ENCODE measurements at regions not wholly inside any gene's neighbourhood (a gene's known extent, or its start where the extent isn't known, plus 50 kb on each side); places are given as distances from the start of the nearest gene placed in this dataset.

DNA sequence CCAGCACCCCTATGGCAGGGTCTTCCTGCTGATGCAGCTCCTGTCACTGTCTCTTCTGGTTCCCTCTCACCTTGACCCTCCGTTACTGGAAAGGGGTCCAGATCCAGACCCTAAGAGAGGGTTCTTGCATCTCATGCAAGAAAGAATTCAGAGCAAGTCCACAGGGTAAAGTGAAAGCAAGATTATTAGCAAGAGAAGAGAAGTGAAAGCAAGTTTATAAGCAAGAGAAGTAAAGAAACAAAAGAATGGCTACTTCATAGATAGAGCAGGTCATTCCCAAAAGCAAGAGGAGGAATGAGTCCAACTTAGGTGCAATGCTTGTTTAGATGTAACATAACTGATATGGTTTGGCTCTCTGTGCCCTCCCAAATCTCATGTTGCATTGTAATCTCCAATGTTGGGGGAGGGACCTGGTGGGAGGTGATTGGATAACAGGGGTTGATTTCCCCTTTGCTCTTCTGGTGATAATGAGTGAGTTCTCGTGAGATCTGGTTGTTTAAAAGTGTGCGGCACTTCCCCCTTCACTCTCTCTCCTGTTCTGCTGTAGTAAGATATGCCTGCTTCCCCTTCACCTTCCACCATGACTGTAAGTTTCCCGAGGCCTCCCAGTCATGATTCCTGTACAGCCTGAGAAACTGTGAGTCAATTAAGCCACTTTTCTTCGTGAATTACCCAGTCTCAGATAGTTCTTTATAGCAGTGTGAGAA, 183.3 kb downstream of the MED10 start:
- Histone ChIP-seq H3K27ac (no peak overlapping the region), H3K4me3 (no peak overlapping the region), H3K27me3 (no peaks in the 10 kb centered on the region), H3K36me3 (no peaks in the 10 kb centered on the region), H3K4me1 (no peaks in the 10 kb centered on the region), H3K9me3 (no peaks in the 10 kb centered on the region)
- no peak for DNase-seq
- TF ChIP-seq POLR2AphosphoS5 (IDR thresholded peaks at IDR 0.05) (no peak), EP300 (IDR thresholded peaks at IDR 0.05) (no peak), POLR2A (IDR thresholded peaks at IDR 0.05) (no peak)
- TF ChIP-seq, protein P1, sequence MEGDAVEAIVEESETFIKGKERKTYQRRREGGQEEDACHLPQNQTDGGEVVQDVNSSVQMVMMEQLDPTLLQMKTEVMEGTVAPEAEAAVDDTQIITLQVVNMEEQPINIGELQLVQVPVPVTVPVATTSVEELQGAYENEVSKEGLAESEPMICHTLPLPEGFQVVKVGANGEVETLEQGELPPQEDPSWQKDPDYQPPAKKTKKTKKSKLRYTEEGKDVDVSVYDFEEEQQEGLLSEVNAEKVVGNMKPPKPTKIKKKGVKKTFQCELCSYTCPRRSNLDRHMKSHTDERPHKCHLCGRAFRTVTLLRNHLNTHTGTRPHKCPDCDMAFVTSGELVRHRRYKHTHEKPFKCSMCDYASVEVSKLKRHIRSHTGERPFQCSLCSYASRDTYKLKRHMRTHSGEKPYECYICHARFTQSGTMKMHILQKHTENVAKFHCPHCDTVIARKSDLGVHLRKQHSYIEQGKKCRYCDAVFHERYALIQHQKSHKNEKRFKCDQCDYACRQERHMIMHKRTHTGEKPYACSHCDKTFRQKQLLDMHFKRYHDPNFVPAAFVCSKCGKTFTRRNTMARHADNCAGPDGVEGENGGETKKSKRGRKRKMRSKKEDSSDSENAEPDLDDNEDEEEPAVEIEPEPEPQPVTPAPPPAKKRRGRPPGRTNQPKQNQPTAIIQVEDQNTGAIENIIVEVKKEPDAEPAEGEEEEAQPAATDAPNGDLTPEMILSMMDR (IDR thresholded peaks at IDR 0.05), result no peak
- WGBS, 2 donors, result 49 to 56% methylated on average over 5 of the region's 5 CpGs
- intact Hi-C loops (cut with DNase I), result no loop called here

DNA sequence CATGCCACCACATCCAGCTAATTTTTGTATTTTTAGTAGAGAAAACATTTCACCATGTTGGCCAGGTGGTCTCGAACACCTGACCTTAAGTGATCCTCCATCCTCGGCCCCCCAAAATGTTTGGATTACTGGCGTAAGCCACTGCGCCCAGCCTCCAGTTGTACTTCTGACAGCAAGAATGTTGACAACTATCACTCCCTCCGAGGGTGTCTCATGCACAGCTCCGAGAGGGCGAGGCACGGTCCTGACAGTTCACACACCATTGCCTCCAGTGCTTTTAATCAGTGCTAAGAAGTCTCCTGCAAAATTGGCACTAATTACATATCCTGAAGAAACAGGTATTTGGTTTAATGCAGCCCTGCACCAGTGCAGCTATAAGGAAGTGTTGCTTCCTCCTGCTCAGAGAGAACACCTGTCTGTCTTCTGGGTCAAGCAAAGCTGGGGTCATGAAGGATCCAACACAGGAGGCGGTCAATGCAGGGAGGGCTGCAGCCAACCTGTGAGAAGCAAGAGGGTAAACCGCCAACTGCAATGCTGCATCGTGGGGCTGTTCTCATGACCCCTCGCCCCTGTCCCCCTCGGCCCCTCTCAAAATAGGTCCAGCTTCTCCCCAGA, 184.0 kb downstream of the MED10 start:
- intact Hi-C loops (cut with DNase I), result no loop called here
- DNase-seq, result no peak
- TF ChIP-seq POLR2A (IDR thresholded peaks at IDR 0.05), result no peak
- TF ChIP-seq EP300 (IDR thresholded peaks at IDR 0.05), result no peak
- no peak for TF ChIP-seq POLR2AphosphoS5 (IDR thresholded peaks at IDR 0.05)
- TF ChIP-seq, protein P1 (IDR thresholded peaks at IDR 0.05), result no peak

DNA sequence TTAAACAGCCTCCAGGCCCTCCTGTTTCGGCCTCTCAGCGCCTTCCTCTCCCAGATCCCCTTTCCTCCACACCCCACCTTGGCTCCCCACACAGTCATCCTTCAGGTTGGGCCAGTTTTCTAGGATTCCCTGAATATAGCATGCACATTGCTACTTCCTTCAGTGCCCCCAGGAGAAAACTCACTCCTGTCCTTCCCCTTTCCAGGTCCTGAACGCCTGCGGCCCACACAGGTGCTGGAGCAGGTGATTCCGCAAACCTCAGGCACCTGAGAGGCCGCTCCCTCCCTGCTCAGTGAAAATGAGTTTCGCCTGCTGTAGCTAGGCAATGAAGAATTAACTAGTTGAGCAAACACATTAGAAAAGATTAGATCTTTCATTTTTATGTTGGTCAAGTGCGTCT, 185.0 kb downstream of the MED10 start:
- no peak overlapping the region for H3K4me3 ChIP-seq
- no peaks in the 10 kb centered on the region for H3K27me3 ChIP-seq
- no peaks in the 10 kb centered on the region for H3K4me1 ChIP-seq
- DNase-seq, result no peak
- intact Hi-C loops (cut with DNase I), result no loop called here
- no peak overlapping the region for H3K27ac ChIP-seq
- TF ChIP-seq, protein P1 (IDR thresholded peaks at IDR 0.05), result no peak
- no peak for TF ChIP-seq POLR2A (IDR thresholded peaks at IDR 0.05)
- TF ChIP-seq POLR2AphosphoS5 (IDR thresholded peaks at IDR 0.05), result no peak
- TF ChIP-seq EP300 (IDR thresholded peaks at IDR 0.05), result no peak
- WGBS, 2 donors, result 51 to 69% methylated on average over 8 of the region's 8 CpGs
- H3K36me3 ChIP-seq, result no peaks in the 10 kb centered on the region
- H3K9me3 ChIP-seq, result no peaks in the 10 kb centered on the region

More for the DNA sequence above, 184.0 kb downstream of the MED10 start:
- Histone ChIP-seq H3K4me1 (no peaks in the 10 kb centered on the region), H3K36me3 (no peaks in the 10 kb centered on the region), H3K27me3 (no peaks in the 10 kb centered on the region), H3K27ac (no peak overlapping the region), H3K9me3 (no peaks in the 10 kb centered on the region), H3K4me3 (no peak overlapping the region)
- 90 to 91% methylated on average over 13 of the region's 13 CpGs for WGBS, 2 donors

DNA sequence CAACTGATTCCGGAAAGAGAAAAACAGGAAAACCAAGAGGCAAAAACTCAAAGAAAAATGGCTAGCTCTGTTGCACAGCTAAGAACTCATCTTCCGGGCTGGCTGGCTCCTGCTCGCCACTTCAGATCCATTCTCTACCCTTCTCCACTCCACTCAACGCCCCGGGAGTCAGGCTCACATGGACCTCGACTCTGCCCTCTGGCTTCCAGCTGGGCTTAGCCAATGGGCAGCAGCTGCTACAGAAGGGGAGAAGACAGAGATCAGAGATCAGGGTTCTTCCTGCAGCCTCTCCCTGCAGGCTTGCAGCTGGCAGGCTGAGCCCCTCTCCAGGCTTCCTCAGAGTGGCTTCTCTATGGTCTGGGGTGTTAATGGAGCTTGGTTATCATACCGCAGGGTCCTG, 187.5 kb downstream of the MED10 start:
- intact Hi-C loops (cut with DNase I), result no loop called here
- DNase-seq, result no peak
- WGBS, 2 donors, result 77 to 78% methylated on average over 7 of the region's 7 CpGs
- Histone ChIP-seq H3K36me3 (no peaks in the 10 kb centered on the region), H3K4me3 (no peak overlapping the region), H3K27ac (no peak overlapping the region), H3K27me3 (no peaks in the 10 kb centered on the region), H3K4me1 (no peaks in the 10 kb centered on the region), H3K9me3 (no peaks in the 10 kb centered on the region)
- no peak for TF ChIP-seq EP300 (IDR thresholded peaks at IDR 0.05)

DNA sequence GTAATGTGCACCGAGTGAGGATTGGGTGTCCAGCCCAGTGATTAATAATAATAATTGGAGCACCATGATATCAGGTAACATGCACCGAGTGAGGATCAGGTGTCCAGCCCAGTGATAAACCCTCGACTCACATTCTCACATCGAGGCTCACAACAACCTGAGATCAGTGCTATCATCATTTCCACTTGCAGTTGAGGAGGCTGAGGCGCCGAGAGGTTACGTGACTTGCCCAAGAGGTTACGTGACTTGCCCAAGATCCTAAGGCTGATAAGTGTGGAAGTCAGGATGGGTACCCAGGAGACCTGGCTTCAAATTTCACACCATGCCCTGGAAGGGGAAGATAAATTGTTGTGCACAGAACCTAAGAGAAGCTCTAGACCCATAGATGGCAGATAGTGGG, 189.4 kb downstream of the MED10 start:
- no peak for TF ChIP-seq EP300 (IDR thresholded peaks at IDR 0.05)
- TF ChIP-seq, protein P1 (IDR thresholded peaks at IDR 0.05), result no peak
- TF ChIP-seq POLR2A (IDR thresholded peaks at IDR 0.05), result no peak
- no peak for TF ChIP-seq POLR2AphosphoS5 (IDR thresholded peaks at IDR 0.05)
- WGBS, 2 donors, result 90 to 92% methylated on average over 8 of the region's 8 CpGs
- no peak for DNase-seq

More for the DNA sequence above, 189.4 kb downstream of the MED10 start:
- no peaks in the 10 kb centered on the region for H3K9me3 ChIP-seq
- no peaks in the 10 kb centered on the region for H3K4me1 ChIP-seq
- H3K27me3 ChIP-seq, result no peaks in the 10 kb centered on the region
- H3K4me3 ChIP-seq, result no peak overlapping the region
- intact Hi-C loops (cut with DNase I), result no loop called here
- H3K27ac ChIP-seq, result no peak overlapping the region
- no peaks in the 10 kb centered on the region for H3K36me3 ChIP-seq

Measured in sigmoid colon (tissue), 6 donors.